ENCODE measurements at regions not wholly inside any gene's neighbourhood (a gene's known extent, or its start where the extent isn't known, plus 50 kb on each side); places are given as distances from the start of the nearest gene placed in this dataset.

DNA sequence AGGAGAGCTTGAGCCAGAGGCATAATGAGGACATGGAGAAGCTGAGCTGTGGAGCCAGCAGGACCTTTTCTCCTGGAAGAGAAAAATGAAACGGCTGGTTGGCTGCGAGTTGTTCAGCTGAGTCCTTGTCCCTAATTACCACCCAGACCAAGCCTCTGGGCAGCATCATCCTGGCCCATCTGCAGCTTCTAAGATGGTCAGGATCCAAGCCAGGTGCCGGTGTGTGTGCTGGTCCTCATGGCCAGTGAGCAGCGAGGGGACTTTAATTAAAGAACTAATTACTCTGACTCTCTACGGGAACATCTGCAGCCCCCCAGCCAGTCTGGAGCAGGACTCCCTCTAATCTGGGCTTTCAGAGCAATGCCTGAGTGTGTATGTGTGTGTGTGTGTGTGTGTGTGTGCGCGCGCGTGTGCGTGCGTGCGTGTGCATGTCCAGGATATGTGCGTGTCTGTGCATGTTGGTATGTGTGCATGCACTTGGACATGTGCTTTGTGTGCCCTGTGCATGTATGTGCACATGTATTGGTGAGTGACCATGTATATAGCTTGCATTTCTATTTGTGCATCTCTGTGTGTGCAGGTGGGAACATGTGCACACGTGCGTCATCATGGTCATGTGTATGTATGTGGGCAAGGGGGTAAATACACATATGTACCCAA, 173.9 kb downstream of the DHX35 start:
- TF ChIP-seq, protein P1, sequence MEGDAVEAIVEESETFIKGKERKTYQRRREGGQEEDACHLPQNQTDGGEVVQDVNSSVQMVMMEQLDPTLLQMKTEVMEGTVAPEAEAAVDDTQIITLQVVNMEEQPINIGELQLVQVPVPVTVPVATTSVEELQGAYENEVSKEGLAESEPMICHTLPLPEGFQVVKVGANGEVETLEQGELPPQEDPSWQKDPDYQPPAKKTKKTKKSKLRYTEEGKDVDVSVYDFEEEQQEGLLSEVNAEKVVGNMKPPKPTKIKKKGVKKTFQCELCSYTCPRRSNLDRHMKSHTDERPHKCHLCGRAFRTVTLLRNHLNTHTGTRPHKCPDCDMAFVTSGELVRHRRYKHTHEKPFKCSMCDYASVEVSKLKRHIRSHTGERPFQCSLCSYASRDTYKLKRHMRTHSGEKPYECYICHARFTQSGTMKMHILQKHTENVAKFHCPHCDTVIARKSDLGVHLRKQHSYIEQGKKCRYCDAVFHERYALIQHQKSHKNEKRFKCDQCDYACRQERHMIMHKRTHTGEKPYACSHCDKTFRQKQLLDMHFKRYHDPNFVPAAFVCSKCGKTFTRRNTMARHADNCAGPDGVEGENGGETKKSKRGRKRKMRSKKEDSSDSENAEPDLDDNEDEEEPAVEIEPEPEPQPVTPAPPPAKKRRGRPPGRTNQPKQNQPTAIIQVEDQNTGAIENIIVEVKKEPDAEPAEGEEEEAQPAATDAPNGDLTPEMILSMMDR (IDR thresholded peaks at IDR 0.05; ENCODE audit: insufficient read depth, low read length): no peak
- no peak for TF ChIP-seq SPI1 (IDR thresholded peaks at IDR 0.05; ENCODE audit: borderline replicate concordance, low read depth)
- TF ChIP-seq, protein P2, sequence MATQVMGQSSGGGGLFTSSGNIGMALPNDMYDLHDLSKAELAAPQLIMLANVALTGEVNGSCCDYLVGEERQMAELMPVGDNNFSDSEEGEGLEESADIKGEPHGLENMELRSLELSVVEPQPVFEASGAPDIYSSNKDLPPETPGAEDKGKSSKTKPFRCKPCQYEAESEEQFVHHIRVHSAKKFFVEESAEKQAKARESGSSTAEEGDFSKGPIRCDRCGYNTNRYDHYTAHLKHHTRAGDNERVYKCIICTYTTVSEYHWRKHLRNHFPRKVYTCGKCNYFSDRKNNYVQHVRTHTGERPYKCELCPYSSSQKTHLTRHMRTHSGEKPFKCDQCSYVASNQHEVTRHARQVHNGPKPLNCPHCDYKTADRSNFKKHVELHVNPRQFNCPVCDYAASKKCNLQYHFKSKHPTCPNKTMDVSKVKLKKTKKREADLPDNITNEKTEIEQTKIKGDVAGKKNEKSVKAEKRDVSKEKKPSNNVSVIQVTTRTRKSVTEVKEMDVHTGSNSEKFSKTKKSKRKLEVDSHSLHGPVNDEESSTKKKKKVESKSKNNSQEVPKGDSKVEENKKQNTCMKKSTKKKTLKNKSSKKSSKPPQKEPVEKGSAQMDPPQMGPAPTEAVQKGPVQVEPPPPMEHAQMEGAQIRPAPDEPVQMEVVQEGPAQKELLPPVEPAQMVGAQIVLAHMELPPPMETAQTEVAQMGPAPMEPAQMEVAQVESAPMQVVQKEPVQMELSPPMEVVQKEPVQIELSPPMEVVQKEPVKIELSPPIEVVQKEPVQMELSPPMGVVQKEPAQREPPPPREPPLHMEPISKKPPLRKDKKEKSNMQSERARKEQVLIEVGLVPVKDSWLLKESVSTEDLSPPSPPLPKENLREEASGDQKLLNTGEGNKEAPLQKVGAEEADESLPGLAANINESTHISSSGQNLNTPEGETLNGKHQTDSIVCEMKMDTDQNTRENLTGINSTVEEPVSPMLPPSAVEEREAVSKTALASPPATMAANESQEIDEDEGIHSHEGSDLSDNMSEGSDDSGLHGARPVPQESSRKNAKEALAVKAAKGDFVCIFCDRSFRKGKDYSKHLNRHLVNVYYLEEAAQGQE (IDR thresholded peaks at IDR 0.05; ENCODE audit: insufficient replicate concordance, low read depth): no peak
